ENCODE measurements at regions not wholly inside any gene's neighbourhood (a gene's known extent, or its start where the extent isn't known, plus 50 kb on each side); places are given as distances from the start of the nearest gene placed in this dataset.

- ATAC-seq (ENCODE audit: low FRiP score) (no peak), DNase-seq (no peak)
- intact Hi-C loops (cut with DNase I), result no loop called here
- Histone ChIP-seq H3K27me3 (ENCODE audit: control insufficient read depth in 1 of 2, insufficient read depth in 2 of 2, low read length in 1 of 2) (no peaks in the 10 kb centered on the region), H3K27ac (ENCODE audit: low read depth in 1 of 2, low read length in 2 of 2) (peak overlapping the region; percentile 70 to 82), H3K9me3 (ENCODE audit: control insufficient read depth, low read length) (no peaks in the 10 kb centered on the region), H3K4me3 (ENCODE audit: low read length in 2 of 2) (no peak overlapping the region), H3K4me1 (ENCODE audit: control insufficient read depth in 1 of 2, insufficient read depth in 2 of 2, low read length in 2 of 2) (peaks cover 7 to 24% of the 10 kb centered on the region in 2 donors), H3K36me3 (ENCODE audit: control insufficient read depth in 1 of 2, insufficient read depth in 2 of 2, low read length in 1 of 2) (no peaks in the 10 kb centered on the region)
- WGBS, 2 donors, result 54 to 57% methylated on average over 13 of the region's 13 CpGs
These were observed 204.6 kb upstream of the IL12A start for GRCh38 chr3:159783780-159784742.

GRCh38 chr3:159785273-159785708, 203.3 kb upstream of the IL12A start:
- peak overlapping the region; percentile 56 to 81 for H3K27ac ChIP-seq (ENCODE audit: low read depth in 1 of 2, low read length in 2 of 2)
- WGBS, 2 donors, result 8 to 22% methylated on average over 1 of the region's 1 CpG
- H3K4me3 ChIP-seq (ENCODE audit: low read length in 2 of 2), result no peak overlapping the region
- no peaks in the 10 kb centered on the region for H3K9me3 ChIP-seq (ENCODE audit: control insufficient read depth, low read length)
- intact Hi-C loops (cut with DNase I), result no loop called here
- DNase-seq (no peak), ATAC-seq (ENCODE audit: low FRiP score) (no peak)
- no peaks in the 10 kb centered on the region for H3K36me3 ChIP-seq (ENCODE audit: control insufficient read depth in 1 of 2, insufficient read depth in 2 of 2, low read length in 1 of 2)
- H3K4me1 ChIP-seq (ENCODE audit: control insufficient read depth in 1 of 2, insufficient read depth in 2 of 2, low read length in 2 of 2), result peaks cover 9 to 27% of the 10 kb centered on the region in 2 donors
- H3K27me3 ChIP-seq (ENCODE audit: control insufficient read depth in 1 of 2, insufficient read depth in 2 of 2, low read length in 1 of 2), result no peaks in the 10 kb centered on the region

GRCh38 chr3:159786489-159787177, 202.0 kb upstream of the IL12A start:
- H3K4me3 ChIP-seq (ENCODE audit: low read length in 2 of 2), result no peak overlapping the region
- H3K36me3 ChIP-seq (ENCODE audit: control insufficient read depth in 1 of 2, insufficient read depth in 2 of 2, low read length in 1 of 2), result no peaks in the 10 kb centered on the region
- H3K9me3 ChIP-seq (ENCODE audit: control insufficient read depth, low read length), result no peaks in the 10 kb centered on the region
- 84 to 88% methylated on average over 9 of the region's 9 CpGs for WGBS, 2 donors
- DNase-seq, result no peak
- H3K27ac ChIP-seq (ENCODE audit: low read depth in 1 of 2, low read length in 2 of 2), result no peak overlapping the region
- intact Hi-C loops (cut with DNase I), result no loop called here
- peaks cover 11 to 29% of the 10 kb centered on the region in 2 donors for H3K4me1 ChIP-seq (ENCODE audit: control insufficient read depth in 1 of 2, insufficient read depth in 2 of 2, low read length in 2 of 2)
- no peak for ATAC-seq (ENCODE audit: low FRiP score)
- no peaks in the 10 kb centered on the region for H3K27me3 ChIP-seq (ENCODE audit: control insufficient read depth in 1 of 2, insufficient read depth in 2 of 2, low read length in 1 of 2)

GRCh38 chr3:159787178-159787574, 201.5 kb upstream of the IL12A start:
- ATAC-seq (ENCODE audit: low FRiP score) (peak; percentile 12), DNase-seq (no peak)
- intact Hi-C loops (cut with DNase I), result no loop called here
- WGBS, 2 donors, result 62 to 71% methylated on average over 4 of the region's 4 CpGs
- no peaks in the 10 kb centered on the region for H3K36me3 ChIP-seq (ENCODE audit: control insufficient read depth in 1 of 2, insufficient read depth in 2 of 2, low read length in 1 of 2)
- no peak overlapping the region for H3K27ac ChIP-seq (ENCODE audit: low read depth in 1 of 2, low read length in 2 of 2)
- peaks cover 13 to 29% of the 10 kb centered on the region in 2 donors for H3K4me1 ChIP-seq (ENCODE audit: control insufficient read depth in 1 of 2, insufficient read depth in 2 of 2, low read length in 2 of 2)
- H3K27me3 ChIP-seq (ENCODE audit: control insufficient read depth in 1 of 2, insufficient read depth in 2 of 2, low read length in 1 of 2), result no peaks in the 10 kb centered on the region
- no peaks in the 10 kb centered on the region for H3K9me3 ChIP-seq (ENCODE audit: control insufficient read depth, low read length)
- no peak overlapping the region for H3K4me3 ChIP-seq (ENCODE audit: low read length in 2 of 2)

- DNase-seq (no peak), ATAC-seq (ENCODE audit: low FRiP score) (no peak)
- no peaks in the 10 kb centered on the region for H3K27me3 ChIP-seq (ENCODE audit: control insufficient read depth in 1 of 2, insufficient read depth in 2 of 2, low read length in 1 of 2)
- H3K4me3 ChIP-seq (ENCODE audit: low read length in 2 of 2), result no peak overlapping the region
- 39 to 41% methylated on average over 5 of the region's 5 CpGs for WGBS, 2 donors
- no peaks in the 10 kb centered on the region for H3K36me3 ChIP-seq (ENCODE audit: control insufficient read depth in 1 of 2, insufficient read depth in 2 of 2, low read length in 1 of 2)
- H3K4me1 ChIP-seq (ENCODE audit: control insufficient read depth in 1 of 2, insufficient read depth in 2 of 2, low read length in 2 of 2), result peaks cover 14 to 29% of the 10 kb centered on the region in 2 donors
- no peaks in the 10 kb centered on the region for H3K9me3 ChIP-seq (ENCODE audit: control insufficient read depth, low read length)
- intact Hi-C loops (cut with DNase I), result no loop called here
- H3K27ac ChIP-seq (ENCODE audit: low read depth in 1 of 2, low read length in 2 of 2), result peak overlapping the region in 1 of 2 donors; percentile 46
These were observed 200.8 kb upstream of the IL12A start for GRCh38 chr3:159787794-159788205.

- intact Hi-C loops (cut with DNase I), result no loop called here
- no peak overlapping the region for H3K4me3 ChIP-seq (ENCODE audit: low read length in 2 of 2)
- 33 to 42% methylated on average over 3 of the region's 3 CpGs for WGBS, 2 donors
These were observed 200.3 kb upstream of the IL12A start for GRCh38 chr3:159788291-159788690.

GRCh38 chr3:159789017-159789416, 199.6 kb upstream of the IL12A start:
- 68 to 77% methylated on average over 4 of the region's 4 CpGs for WGBS, 2 donors
- DNase-seq, result no peak
- H3K4me3 ChIP-seq (ENCODE audit: low read length in 2 of 2), result no peak overlapping the region
- intact Hi-C loops (cut with DNase I), result no loop called here
- peaks cover 11 to 24% of the 10 kb centered on the region in 2 donors for H3K4me1 ChIP-seq (ENCODE audit: control insufficient read depth in 1 of 2, insufficient read depth in 2 of 2, low read length in 2 of 2)
- no peak for ATAC-seq (ENCODE audit: low FRiP score)
- no peaks in the 10 kb centered on the region for H3K9me3 ChIP-seq (ENCODE audit: control insufficient read depth, low read length)
- no peak overlapping the region for H3K27ac ChIP-seq (ENCODE audit: low read depth in 1 of 2, low read length in 2 of 2)
- H3K27me3 ChIP-seq (ENCODE audit: control insufficient read depth in 1 of 2, insufficient read depth in 2 of 2, low read length in 1 of 2), result no peaks in the 10 kb centered on the region
- H3K36me3 ChIP-seq (ENCODE audit: control insufficient read depth in 1 of 2, insufficient read depth in 2 of 2, low read length in 1 of 2), result no peaks in the 10 kb centered on the region

More at GRCh38 chr3:159788291-159788690, 200.3 kb upstream of the IL12A start:
- no peaks in the 10 kb centered on the region for H3K36me3 ChIP-seq (ENCODE audit: control insufficient read depth in 1 of 2, insufficient read depth in 2 of 2, low read length in 1 of 2)
- peaks cover 14 to 28% of the 10 kb centered on the region in 2 donors for H3K4me1 ChIP-seq (ENCODE audit: control insufficient read depth in 1 of 2, insufficient read depth in 2 of 2, low read length in 2 of 2)
- H3K9me3 ChIP-seq (ENCODE audit: control insufficient read depth, low read length), result no peaks in the 10 kb centered on the region
- DNase-seq (no peak), ATAC-seq (ENCODE audit: low FRiP score) (no peak)
- peak overlapping the region in 1 of 2 donors; percentile 47 for H3K27ac ChIP-seq (ENCODE audit: low read depth in 1 of 2, low read length in 2 of 2)
- H3K27me3 ChIP-seq (ENCODE audit: control insufficient read depth in 1 of 2, insufficient read depth in 2 of 2, low read length in 1 of 2), result no peaks in the 10 kb centered on the region

GRCh38 chr3:159789742-159790635, 198.6 kb upstream of the IL12A start:
- Histone ChIP-seq H3K9me3 (ENCODE audit: control insufficient read depth, low read length) (no peaks in the 10 kb centered on the region), H3K36me3 (ENCODE audit: control insufficient read depth in 1 of 2, insufficient read depth in 2 of 2, low read length in 1 of 2) (no peaks in the 10 kb centered on the region), H3K4me1 (ENCODE audit: control insufficient read depth in 1 of 2, insufficient read depth in 2 of 2, low read length in 2 of 2) (peaks cover 13 to 31% of the 10 kb centered on the region in 2 donors), H3K27me3 (ENCODE audit: control insufficient read depth in 1 of 2, insufficient read depth in 2 of 2, low read length in 1 of 2) (no peaks in the 10 kb centered on the region), H3K27ac (ENCODE audit: low read depth in 1 of 2, low read length in 2 of 2) (peak overlapping the region in 1 of 2 donors; percentile 40), H3K4me3 (ENCODE audit: low read length in 2 of 2) (no peak overlapping the region)
- intact Hi-C loops (cut with DNase I), result no loop called here
- DNase-seq (no peak), ATAC-seq (ENCODE audit: low FRiP score) (no peak)
- WGBS, 2 donors, result 89% methylated on average over 10 of the region's 10 CpGs
